Spleen (tissue), 11 donors: ENCODE measurements at regions not wholly inside any gene's neighbourhood (a gene's known extent, or its start where the extent isn't known, plus 50 kb on each side); places are given as distances from the start of the nearest gene placed in this dataset.

ENCODE experiments used
- DNase-seq: peaks from one replicate; pipeline ENCODE4 v3.0.0-alpha.2; 2020
- H3K27ac ChIP-seq, 8 donors: fragments of 200-600 bp; sonication (generic) in 7 of 8; 1 replicate in 4 of 8; 2 replicates in 4 of 8; pipeline versions ENCODE4 v1.5.0 to v1.8.0; 2016 to 2021; ENCODE audit warnings: inconsistent platforms in 4 of 8, mild to moderate bottlenecking in 4 of 8, moderate library complexity in 1 of 8
- H3K27me3 ChIP-seq, 7 donors: fragments of 200-600 bp; sonication (generic) in 6 of 7; replicated peaks in 1 of 7; 1 replicate in 4 of 7; 2 replicates in 3 of 7; pipeline versions ENCODE4 v1.5.0 to v1.8.0; 2016 to 2021; ENCODE audit warnings: inconsistent platforms in 3 of 7, mild to moderate bottlenecking in 1 of 7
- H3K36me3 ChIP-seq, 6 donors: fragments of 200-600 bp; sonication (generic) in 5 of 6; 1 replicate in 4 of 6; 2 replicates in 2 of 6; pipeline versions ENCODE4 v1.5.0 to v1.8.0; 2016 to 2021; ENCODE audit warnings: inconsistent platforms in 2 of 6
- H3K4me1 ChIP-seq, 6 donors: fragments of 200-600 bp; sonication (generic) in 5 of 6; 1 replicate in 3 of 6; 2 replicates in 3 of 6; pipeline versions ENCODE4 v1.5.0 to v1.8.0; 2016 to 2021; ENCODE audit warnings: inconsistent platforms in 3 of 6
- H3K4me3 ChIP-seq, 8 donors: fragments of 200-600 bp; sonication (generic) in 7 of 8; 1 replicate in 4 of 8; 2 replicates in 4 of 8; pipeline versions ENCODE4 v1.5.0 to v1.8.0; 2016 to 2021; ENCODE audit warnings: inconsistent platforms in 4 of 8, mild to moderate bottlenecking in 4 of 8, moderate library complexity in 2 of 8
- H3K9me3 ChIP-seq, 8 donors: fragments of 200-600 bp; sonication (generic) in 7 of 8; 1 replicate in 4 of 8; 2 replicates in 4 of 8; pipeline versions ENCODE4 v1.5.0 to v1.8.0; 2016 to 2021; ENCODE audit warnings: inconsistent platforms in 4 of 8
- CTCF ChIP-seq, 11 experiments: fragments of 200-600 bp in 7 of 11; fragments of 450-650 bp in 4 of 11; sonication (generic) in 4 of 11; IDR thresholded peaks in 8 of 11; conservative IDR thresholded peaks in 3 of 11; 1 replicate in 7 of 11; 2 replicates in 4 of 11; pipeline versions ENCODE4 v1.4.0 to v1.8.0; 2016 to 2021; ENCODE audit warnings: antibody characterized with exemption in 11 of 11, inconsistent platforms in 4 of 11, mild to moderate bottlenecking in 1 of 11
- POLR2A ChIP-seq, 3 donors: fragments of 450-650 bp; IDR thresholded peaks; one replicate each; pipeline ENCODE4 v1.5.1; 2017; ENCODE audit warnings: antibody characterized with exemption in 3 of 3, mild to moderate bottlenecking in 1 of 3
- POLR2AphosphoS5 ChIP-seq, 3 donors: sonication (generic); formaldehyde crosslinking; IDR thresholded peaks; one replicate each; pipeline ENCODE4 v1.5.1; 2017; ENCODE audit warnings: antibody characterized with exemption in 3 of 3
- WGBS, 5 donors: extraction: QIAGEN DNeasy Blood & Tissue Kit in 3 of 5; methylation state at CpG; one replicate each; pipeline versions ENCODE4 v1.1.5 to v1.1.7; 2013 to 2018; 5-methylcytosine and 5-hydroxymethylcytosine counted together
- intact Hi-C: fragments of 100-400 bp; cut with DNase I; formaldehyde crosslinking; loops from one replicate; pipeline ENCODE4 v1.15.0; 2023; ENCODE audit warnings: low total_unique reads
- donor health status: healthy with polysubstance abuse.
- donor health status: DM: no; HTN: no; CAD: no; lungs with moderate emphysema.
- donor health status: DM: no; HTN: no; CAD: no.
- donor health status: Bipolar disorder and iron deficiency.
- donor health status: healthy.
- donor health status: DM: no; HTN: no; CAD: no.
- donor health status: DM: yes; HTN: yes; CAD: no.

GRCh38 chr10:113967126-113967525 lies 76.5 kb upstream of the ADRB1 start:
- peaks cover 0 to 27% (median 14%) of the 10 kb centered on the region in 6 donors for H3K4me1 ChIP-seq
- DNase-seq, result no peak
- H3K36me3 ChIP-seq, result no peaks in the 10 kb centered on the region
- 85 to 93% (median 88%) methylated on average over 7 of the region's 7 CpGs for WGBS, 5 donors
- peaks cover 0 to 15% (median 4%) of the 10 kb centered on the region in 8 donors for H3K9me3 ChIP-seq
- TF ChIP-seq POLR2A (IDR thresholded peaks at IDR 0.05), result no peak
- no peak for TF ChIP-seq CTCF (IDR thresholded peaks at IDR 0.05 in 8 of 11, conservative IDR thresholded peaks at IDR 0.05 in 3 of 11)
- no peak for TF ChIP-seq POLR2AphosphoS5 (IDR thresholded peaks at IDR 0.05)
- no peak overlapping the region for H3K4me3 ChIP-seq
- intact Hi-C loops, result no loop called here
- H3K27ac ChIP-seq, result no peak overlapping the region
- H3K27me3 ChIP-seq, result no peaks in the 10 kb centered on the region

- H3K9me3 ChIP-seq, result peaks cover 0 to 20% (median 4%) of the 10 kb centered on the region in 8 donors
- H3K27ac ChIP-seq, result no peak overlapping the region
- peaks cover 0 to 14% (median 4%) of the 10 kb centered on the region in 6 donors for H3K4me1 ChIP-seq
- intact Hi-C loops, result no loop called here
- H3K4me3 ChIP-seq, result no peak overlapping the region
- no peaks in the 10 kb centered on the region for H3K27me3 ChIP-seq
- no peak for DNase-seq
- TF ChIP-seq CTCF (IDR thresholded peaks at IDR 0.05 in 8 of 11, conservative IDR thresholded peaks at IDR 0.05 in 3 of 11) (no peak), POLR2A (IDR thresholded peaks at IDR 0.05) (no peak), POLR2AphosphoS5 (IDR thresholded peaks at IDR 0.05) (no peak)
- H3K36me3 ChIP-seq, result no peaks in the 10 kb centered on the region
Observed at GRCh38 chr10:113970641-113971040, 73.0 kb upstream of the ADRB1 start.

GRCh38 chr10:113971349-113971973 lies 72.2 kb upstream of the ADRB1 start:
- intact Hi-C loops, result no loop called here
- DNase-seq, result no peak
- peaks cover 0 to 5% (median 0%) of the 10 kb centered on the region in 6 donors for H3K4me1 ChIP-seq
- WGBS, 5 donors, result 87 to 95% (median 93%) methylated on average over 3 of the region's 3 CpGs
- TF ChIP-seq POLR2A (IDR thresholded peaks at IDR 0.05) (no peak), CTCF (IDR thresholded peaks at IDR 0.05 in 8 of 11, conservative IDR thresholded peaks at IDR 0.05 in 3 of 11) (no peak), POLR2AphosphoS5 (IDR thresholded peaks at IDR 0.05) (no peak)
- H3K9me3 ChIP-seq, result peaks cover 0 to 20% (median 4%) of the 10 kb centered on the region in 8 donors
- no peaks in the 10 kb centered on the region for H3K36me3 ChIP-seq
- no peak overlapping the region for H3K4me3 ChIP-seq
- no peaks in the 10 kb centered on the region for H3K27me3 ChIP-seq
- no peak overlapping the region for H3K27ac ChIP-seq

DNA sequence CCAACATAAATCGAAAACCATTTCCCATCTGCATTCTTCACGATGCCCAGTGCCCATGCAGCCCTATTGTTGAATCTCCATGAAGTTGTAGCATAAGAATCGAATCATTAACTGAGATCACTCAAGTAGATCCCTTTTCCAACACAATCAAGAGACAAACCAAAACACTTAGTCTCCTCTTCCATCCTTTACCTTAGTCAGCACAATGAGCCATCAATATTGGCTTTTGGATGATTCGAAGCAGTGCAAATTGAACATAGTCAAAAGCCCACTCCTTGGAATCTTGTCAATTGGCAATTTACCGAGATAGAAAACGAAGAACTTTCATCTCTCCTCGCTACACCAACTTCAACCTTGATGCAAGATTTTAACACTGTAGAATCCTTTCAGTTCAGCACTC lies 66.5 kb upstream of the ADRB1 start:
- no peak overlapping the region for H3K4me3 ChIP-seq
- 90 to 97% (median 94%) methylated on average over 7 of the region's 7 CpGs for WGBS, 5 donors
- intact Hi-C loops, result no loop called here
- no peak overlapping the region for H3K27ac ChIP-seq
- no peaks in the 10 kb centered on the region for H3K36me3 ChIP-seq
- H3K27me3 ChIP-seq, result no peaks in the 10 kb centered on the region
- H3K9me3 ChIP-seq, result peaks cover 0 to 5% (median 0%) of the 10 kb centered on the region in 8 donors
- no peak for DNase-seq
- H3K4me1 ChIP-seq, result peaks cover 0 to under 1% (median 0%) of the 10 kb centered on the region in 6 donors
- no peak for TF ChIP-seq POLR2AphosphoS5 (IDR thresholded peaks at IDR 0.05)
- no peak for TF ChIP-seq CTCF (IDR thresholded peaks at IDR 0.05 in 8 of 11, conservative IDR thresholded peaks at IDR 0.05 in 3 of 11)
- TF ChIP-seq POLR2A (IDR thresholded peaks at IDR 0.05), result no peak
